ENCODE measurements at regions not wholly inside any gene's neighbourhood (a gene's known extent, or its start where the extent isn't known, plus 50 kb on each side); places are given as distances from the start of the nearest gene placed in this dataset.
"Not testable (repeated sequence)": the region's sequence is repeated elsewhere in the genome, so short reads cannot be mapped to it uniquely, and the experiment has no call there.

DNA sequence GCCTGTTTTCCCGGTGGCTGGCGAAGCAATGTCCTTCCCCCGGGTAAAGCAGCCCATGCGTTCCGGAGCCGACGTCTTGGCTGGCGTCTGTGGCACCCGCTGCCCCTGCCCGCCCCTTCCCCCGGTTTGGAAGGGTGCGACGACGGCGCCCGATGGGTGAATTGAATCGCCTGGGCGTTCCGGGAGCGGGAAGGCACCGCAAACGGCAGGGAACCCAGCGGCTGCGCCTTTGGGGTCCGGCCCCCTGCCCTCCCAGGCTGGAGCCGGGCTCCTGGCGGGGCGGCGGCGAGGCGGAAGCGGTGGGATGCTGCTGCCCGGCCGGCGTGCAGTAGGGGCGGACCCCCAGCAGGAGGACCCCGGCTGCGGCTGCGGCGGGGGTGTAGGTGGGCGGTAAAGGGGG, 123.6 kb upstream of the RHOU start:
- not testable (repeated sequence) for DNase-seq

DNA sequence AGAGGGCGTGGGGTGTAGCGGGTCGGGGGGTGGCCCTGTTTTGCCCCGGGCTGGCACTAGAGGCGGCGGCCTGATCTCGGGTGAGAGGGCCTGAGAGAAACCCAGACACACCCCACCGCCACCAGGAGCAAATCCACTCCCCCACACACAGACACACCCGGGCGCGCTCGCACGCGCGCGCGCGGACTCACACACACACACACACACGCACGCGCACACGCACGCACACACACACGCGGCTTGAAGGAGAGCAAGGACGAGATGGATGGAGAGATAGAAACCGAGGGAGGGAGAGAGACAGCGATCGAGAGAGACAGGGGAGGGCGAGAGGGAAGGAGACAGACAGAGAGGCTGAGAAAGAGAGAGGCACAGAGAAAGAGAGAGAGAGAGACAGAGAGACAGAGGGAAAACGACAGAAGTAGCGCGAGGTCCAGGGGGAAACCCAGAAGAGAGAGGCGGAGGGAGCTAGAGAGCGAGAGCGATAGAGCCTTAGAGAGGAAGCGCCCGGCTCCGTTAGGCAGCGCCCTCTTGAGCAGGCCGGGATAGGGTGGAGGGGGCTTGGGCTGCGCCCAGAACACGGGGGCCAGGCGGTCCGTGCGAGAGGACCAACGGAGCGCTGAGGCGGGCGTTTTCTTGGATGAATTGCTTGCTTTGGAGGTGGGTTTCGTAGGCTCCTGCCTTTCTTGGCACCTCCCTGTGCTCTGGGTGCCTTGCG, 113.1 kb upstream of the RHOU start:
- DNase-seq, result not testable (repeated sequence)

DNA sequence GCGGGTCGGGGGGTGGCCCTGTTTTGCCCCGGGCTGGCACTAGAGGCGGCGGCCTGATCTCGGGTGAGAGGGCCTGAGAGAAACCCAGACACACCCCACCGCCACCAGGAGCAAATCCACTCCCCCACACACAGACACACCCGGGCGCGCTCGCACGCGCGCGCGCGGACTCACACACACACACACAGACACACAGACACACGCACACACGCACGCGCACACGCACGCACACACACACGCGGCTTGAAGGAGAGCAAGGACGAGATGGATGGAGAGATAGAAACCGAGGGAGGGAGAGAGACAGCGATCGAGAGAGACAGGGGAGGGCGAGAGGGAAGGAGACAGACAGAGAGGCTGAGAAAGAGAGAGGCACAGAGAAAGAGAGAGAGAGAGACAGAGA, 108.8 kb upstream of the RHOU start:
- DNase-seq, result not testable (repeated sequence)

DNA sequence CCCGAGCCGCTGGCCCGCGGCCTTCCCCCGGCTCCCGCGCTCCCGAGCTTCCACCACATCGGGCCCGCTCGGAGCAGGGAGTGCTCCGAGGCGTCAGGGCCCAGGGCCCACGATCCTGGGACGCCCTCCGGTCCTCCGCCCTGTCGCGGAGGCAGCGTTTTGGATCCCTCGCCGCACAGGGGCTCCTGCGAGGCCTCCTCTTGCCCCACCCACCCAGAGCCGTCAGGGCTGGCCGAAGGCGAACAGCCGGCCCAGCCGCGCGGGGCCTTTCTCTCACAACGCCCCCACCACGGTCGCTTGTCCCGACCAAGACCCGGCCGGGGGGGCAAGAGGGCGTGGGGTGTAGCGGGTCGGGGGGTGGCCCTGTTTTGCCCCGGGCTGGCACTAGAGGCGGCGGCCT, 102.4 kb upstream of the RHOU start:
- not testable (repeated sequence) for DNase-seq

DNA sequence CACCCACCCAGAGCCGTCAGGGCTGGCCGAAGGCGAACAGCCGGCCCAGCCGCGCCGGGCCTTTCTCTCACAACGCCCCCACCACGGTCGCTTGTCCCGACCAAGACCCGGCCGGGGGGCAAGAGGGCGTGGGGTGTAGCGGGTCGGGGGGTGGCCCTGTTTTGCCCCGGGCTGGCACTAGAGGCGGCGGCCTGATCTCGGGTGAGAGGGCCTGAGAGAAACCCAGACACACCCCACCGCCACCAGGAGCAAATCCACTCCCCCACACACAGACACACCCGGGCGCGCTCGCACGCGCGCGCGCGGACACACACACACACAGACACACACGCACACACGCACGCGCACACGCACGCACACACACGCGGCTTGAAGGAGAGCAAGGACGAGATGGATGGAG, 100.0 kb upstream of the RHOU start:
- peak; percentile 37 for DNase-seq

DNA sequence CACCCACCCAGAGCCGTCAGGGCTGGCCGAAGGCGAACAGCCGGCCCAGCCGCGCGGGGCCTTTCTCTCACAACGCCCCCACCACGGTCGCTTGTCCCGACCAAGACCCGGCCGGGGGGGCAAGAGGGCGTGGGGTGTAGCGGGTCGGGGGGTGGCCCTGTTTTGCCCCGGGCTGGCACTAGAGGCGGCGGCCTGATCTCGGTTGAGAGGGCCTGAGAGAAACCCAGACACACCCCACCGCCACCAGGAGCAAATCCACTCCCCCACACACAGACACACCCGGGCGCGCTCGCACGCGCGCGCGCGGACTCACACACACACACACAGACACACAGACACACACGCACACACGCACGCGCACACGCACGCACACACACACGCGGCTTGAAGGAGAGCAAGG, 97.8 kb upstream of the RHOU start:
- not testable (repeated sequence) for DNase-seq

DNA sequence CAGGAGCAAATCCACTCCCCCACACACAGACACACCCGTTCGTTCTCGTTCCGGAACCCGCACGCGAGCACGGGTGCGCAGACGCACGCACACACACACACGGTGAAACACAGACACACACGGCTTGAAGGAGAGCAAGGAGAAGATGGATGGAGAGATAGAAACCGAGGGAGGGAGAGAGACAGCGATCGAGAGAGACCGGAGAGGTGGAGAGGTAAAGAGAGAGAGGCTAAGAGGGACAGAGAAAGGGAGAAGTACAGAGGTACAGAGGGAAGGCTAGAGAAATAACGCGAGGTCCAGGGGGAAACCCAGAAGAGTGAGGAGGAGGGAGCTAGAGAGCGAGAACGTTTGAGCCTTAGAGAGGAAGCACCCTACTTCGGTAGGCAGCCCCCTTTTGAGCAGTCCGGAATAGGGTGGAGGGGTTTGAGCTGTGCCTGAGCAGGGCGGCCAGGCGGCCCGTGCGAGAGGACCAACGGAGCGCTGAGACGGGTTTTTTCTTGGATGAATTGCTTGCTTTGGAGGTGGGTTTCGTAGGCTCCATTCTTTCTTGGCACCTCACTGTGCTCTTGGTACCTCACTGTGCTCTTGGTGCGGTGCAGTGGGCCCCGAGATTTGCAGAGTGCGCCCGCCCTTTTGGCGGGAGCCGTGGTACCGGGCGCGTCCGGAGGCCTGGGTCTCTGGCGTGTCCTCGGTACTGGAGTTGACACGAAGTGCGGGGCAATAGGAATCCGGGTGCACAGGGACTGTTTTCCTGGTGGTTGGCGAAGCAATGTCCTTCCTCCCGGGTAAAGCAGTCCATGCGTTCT, 88.4 kb upstream of the RHOU start:
- DNase-seq, result peak; percentile 15

DNA sequence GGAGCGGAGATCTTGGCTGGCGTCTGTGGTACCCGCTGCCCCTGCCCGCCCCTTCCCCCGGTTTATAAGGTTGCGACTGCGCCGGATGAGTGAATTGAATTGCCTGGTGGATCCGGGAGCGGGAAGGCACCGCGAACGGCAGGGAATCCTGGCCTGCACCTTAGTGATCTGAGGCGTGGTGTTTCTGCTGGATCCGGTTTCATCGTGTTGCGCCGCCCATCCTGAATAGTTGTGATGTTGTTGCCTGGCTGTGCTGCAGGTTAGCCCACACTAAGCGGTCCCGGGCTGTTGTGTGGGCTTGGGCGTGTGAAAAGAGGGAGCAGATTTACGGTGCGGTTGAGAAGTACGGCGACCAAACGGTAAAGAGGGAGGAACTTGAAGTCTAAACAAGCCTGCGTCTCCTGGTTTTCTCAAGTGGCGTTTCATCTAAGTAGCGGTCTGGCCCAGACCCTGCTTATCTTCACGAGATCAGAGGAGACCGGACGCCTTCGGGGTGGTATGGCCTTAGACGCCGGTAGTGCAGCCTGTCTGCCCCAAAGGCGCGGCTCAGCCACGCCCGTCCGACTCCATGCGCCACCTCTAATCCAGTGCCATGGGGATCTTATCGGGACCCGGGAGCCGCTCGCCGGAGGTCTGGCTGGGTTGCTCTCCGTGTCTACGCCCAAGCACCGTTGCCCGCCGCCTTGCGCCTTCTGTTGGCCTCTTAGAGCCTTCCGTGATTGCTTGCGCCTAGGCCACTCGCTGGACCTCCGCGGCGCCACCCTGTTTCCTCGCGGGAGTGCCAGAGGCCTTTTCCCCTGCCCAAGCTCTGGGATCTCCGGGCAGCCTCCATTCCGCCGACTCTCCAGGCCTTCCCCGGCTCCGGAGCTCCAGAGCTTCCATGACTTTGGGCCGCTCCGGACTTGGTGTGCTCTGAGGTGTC, 87.5 kb upstream of the RHOU start:
- DNase-seq, result peak; percentile 7

DNA sequence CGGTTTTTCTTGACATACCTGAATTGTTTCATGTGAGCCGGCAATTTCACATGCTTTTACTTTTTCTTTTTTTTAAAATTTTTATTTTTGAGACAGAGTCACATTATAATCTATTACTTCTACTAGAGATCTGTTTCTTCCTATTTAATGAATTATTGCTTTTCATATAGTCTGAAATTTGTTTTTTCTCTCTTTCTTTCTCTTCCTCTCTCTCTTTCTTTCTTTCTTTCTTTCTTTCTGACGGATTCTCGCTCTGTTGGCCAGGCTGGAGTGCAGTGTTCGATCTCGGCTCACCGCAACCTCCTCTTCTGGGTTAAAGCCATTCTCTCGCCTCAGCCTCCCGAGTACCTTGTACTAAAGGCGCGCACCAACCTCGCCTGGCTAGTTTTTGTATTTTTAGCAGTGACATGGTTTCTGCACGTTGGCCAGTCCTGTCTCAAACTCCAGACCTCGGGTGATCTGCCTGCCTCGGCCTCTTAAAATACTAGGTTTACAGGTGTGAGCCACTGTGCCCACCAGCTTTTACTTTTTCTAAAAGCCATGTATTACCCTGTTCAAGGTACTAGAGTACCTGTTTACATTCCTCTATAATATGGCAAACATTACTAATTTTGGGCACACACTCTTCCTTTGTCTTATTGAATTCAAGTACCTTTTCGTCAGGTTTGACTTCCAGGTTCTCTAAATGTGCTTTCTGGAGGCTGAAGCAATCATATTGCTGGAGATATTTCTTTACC, 86.5 kb upstream of the RHOU start:
- no peak for DNase-seq

DNA sequence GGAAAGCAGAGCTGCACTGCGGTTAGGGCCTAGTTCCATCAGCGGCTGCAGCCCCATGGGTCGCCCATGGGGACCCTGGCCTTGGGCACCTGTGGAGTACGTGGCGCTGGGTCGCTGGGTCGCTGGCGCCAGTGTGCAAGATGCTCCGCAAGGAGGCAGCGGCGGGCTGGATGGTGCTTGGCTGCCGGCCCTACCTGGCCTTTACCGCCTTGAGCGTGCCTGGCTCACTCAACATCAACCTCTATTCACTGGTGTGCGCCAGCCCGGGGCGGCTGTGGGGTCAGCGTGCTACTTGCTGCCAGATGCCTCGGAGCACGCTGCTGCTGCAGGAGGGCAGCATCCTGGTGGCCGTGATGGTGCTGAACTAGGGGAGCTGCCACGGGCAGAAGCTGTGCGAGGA, 85.1 kb upstream of the RHOU start:
- no peak for DNase-seq

DNA sequence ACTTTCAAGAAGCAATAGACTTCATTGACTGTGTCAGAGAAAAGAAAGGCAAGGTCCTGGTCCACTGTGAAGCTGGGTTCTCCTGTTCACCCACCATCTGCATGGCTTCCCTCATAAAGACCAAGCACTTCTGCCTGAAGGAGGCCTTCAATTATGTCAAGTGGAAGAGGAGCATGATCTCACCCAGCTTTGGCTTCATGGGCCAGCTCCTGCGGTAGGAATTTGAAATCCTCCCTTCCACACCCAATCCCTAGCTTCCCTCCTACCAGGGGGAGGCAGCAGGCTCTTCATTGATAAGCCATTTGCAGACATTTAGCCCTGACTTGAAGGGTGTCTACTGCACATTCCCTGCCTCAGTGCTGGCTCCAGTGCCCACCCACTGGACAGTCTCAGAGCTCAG, 84.3 kb upstream of the RHOU start:
- DNase-seq, result no peak

DNA sequence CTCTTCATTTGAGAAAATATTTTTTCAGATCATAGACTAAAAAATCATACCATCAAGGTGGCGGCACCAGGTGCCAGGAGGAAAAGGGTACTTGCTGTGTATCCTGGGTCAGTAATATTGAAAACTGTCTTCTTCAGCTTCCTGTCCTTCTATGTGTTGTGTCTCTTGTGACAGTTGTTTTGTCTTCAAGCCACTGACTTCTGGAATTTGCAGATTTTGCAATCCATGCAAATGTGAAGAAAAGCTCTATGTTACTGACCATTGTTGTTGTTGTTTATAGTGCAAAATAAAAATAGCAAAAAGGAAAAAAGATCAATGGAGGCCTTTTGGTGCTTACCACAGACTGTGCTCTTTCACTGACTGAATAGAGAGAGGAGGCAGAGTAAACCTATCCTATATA, 83.2 kb upstream of the RHOU start:
- DNase-seq, result no peak

DNA sequence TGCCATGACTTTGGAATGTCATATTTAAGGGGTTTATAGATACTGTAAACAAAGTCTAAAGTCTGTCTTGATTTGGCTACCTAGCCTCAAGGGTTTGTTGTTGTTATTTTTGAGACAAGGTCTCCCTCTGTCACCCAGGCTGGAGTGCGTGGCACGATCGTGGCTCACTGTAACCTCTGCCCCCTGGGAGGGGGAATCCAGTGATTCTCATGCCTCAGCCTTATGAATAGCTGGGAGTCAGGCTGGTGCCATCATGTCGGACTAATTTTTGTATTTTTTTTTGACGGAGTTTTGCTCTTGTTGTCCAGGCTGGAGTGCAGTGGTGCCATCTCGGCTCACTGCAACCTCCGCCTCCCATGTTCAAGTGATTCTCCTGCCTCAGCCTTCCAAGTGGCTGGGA, 82.2 kb upstream of the RHOU start:
- not testable (repeated sequence) for DNase-seq

DNA sequence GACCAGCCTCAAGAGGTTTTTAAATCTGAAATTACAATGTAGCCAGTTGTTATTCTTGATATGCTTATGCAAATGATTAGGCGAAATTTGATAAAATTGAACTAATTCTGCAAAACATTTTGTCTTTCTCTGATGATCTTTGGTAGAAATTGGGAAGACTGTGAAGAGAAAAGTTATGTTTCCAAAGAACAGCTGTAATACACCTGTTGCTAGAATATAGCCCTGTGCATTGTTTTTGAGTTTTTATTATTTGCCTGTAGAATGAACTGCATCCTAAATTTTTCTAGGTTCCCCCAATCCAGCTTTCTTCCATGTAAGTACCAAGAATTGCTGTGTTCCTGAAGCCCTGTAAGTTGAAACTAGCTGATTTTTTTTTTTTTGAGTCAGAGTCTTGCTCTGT, 81.5 kb upstream of the RHOU start:
- no peak for DNase-seq

DNA sequence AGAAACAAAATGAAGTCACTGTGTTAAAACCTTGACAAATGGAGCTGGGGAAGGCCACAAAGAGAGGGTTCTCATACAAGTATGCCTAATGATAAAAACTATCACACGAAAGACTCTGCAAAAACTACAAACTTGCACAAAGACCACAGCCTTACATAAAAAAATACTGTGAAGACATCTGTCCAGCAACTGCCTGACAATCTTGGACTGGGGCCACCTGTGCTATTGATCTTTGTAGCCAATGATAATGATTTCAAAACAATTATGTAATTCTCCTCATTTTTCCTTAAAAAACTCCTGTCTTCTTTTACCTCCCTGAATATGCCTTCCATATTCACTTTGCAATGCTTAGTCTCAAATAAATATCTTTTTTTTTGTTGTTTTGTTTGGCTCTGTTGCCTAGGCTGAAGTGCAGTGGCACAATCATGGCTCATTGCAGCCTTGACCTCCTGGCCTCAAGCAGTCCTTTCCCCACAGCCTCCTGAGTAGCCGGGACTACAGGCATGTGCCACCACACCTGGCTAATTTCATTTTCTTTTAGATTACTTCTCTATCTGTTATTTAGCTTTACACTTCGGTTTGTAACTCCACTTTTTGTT, 79.4 kb upstream of the RHOU start:
- DNase-seq, result no peak

DNA sequence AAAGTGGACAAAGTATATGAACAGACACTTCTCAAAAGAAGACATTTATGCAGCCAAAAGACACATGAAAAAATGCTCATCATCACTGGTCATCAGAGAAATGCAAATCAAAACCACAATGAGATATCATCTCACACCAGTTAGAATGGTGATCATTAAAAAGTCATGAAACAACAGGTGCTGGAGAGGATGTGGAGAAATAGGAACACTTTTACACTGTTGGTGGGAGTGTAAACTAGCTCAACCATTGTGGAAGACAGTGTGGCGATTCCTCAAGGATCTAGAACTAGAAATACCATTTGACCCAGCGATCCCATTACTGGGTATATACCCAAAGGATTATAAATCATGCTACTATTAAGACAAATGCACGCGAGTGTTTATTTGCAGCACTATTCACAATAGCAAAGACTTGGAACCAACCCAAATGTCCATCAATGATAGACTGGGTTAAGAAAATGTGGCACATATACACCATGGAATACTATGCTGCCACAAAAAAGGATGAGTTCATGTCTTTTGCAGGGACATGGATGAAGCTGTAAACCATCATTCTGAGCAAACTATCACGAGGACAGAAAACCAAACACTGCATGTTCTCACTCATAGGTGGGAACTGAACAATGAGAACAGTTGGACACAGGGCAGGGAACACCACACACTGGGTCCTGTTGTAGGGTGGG, 73.1 kb upstream of the RHOU start:
- not testable (repeated sequence) for DNase-seq

DNA sequence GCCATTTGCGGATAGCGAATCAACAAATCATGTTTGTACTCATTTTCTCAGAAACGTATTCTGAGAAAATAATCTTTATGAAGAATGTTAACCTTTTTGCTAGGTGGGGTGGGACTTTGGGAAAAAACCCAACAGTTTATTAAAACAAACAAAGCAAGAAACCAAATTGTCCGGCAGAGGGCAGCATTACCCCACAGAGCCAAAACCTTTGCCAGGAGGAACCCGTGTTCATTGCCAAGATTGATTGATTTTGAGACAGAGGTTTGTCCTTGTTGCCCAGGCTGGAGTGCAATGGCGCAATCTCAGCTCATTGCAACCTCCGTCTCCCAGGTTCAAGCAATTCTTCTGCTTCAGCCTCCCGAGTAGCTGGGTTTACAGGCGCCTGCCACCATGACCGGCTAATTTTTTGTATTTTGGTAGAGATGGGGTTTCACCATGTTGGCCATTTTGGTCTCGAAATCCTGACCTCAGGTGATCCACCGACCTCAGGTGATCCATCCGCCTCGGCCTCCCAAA, 70.8 kb upstream of the RHOU start:
- peak; percentile 78 for DNase-seq

DNA sequence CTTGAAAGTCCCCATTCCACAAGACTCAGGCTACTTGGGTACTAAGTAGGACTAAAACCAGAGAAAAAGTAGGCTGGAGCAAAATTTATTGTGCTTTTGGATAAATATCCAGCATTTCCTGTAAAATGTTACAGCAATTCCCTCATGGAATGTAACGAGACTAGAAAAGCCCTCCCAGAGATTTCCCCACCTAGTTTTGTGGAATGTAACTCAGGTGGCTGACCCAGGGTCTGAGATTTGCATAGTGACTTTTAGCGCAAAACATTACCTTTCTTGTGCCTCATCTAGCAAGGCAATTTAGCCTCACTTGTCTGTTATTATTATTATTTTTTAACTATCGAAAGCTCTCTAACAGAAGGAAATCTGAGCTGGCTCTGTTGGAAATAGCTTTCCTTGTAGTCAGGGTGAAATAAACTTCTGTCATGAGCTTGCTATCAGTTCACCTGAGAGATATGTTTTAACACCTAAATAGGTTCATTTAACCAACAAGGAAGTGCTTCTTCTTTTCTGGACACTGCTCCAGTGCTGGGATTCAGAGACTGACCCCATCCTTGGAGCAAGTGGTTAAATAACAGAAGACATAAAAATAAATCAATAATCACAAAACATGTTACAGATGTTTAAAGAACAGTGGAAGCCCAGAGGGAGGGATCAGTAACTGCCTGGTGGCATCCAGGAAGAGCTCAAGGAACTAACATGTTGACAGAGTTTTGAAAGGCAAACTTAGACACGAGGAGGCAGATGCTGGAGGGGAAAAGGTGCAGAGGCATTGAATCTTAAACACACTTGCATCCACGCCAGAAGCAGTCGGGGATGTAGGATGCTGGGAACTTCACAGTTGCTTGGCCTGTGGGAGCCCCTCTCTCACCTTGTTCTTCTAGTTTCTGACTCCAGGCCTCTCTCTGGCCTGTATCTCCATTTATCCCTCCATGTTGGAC, 68.3 kb upstream of the RHOU start:
- DNase-seq, result no peak

DNA sequence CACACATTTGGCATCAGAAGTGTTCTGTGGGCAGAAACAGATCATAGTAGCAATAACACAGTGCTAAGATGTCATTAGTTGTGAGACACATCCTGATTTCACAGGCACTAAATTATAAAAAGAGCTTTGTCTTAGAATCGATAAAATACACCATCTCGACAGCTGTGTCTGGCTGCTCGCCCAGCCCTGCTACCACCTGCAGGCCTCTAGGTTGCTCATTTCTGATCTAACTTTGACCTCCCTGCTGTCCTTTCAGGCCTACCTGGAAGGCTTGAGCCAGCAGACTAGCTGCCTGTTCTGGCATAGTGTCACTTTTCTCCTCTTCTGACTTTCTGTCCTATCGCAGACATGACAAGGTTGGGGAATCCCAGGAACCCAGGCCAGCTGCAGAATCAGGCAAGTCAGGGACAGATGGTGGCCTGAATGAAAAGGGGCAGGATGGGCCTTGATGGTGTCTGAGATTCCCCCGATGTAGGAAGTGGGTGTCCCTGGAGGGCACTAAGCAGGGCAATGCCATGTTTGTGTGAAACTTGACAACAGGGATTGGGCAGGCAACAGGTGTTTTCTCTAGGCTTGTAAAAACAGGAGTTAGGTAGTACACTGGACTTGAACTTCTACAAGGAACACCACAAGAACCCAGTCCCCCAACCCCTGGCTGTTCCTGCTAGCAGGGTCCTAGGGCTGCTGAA, 66.6 kb upstream of the RHOU start:
- DNase-seq, result no peak

DNA sequence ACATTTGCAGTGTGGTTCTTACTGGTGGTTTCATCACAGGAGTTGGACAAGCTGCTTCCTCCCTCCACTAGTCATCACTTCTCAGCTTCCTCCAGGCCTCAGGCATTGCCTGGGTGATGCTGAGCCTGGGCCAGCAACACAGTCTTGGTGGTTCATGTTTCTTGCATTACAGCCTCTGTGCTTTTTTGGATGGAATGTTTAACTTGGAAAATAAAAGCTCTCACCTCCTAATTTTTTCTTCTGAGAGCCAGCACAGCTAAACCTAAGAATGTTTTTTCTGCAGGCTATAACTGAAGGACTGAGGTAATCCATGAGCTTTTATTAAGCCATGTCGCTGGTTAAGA, 66.1 kb upstream of the RHOU start:
- DNase-seq, result no peak

Data from T-helper 9 cell (primary cell).